Upper lobe of left lung (tissue), 4 donors: ENCODE measurements at regions not wholly inside any gene's neighbourhood (a gene's known extent, or its start where the extent isn't known, plus 50 kb on each side); places are given as distances from the start of the nearest gene placed in this dataset.

Source experiments
- EP300 ChIP-seq, 4 donors: sonication (generic); formaldehyde crosslinking; IDR thresholded peaks; one replicate each; pipeline ENCODE4 v1.5.1; 2017; ENCODE audit warnings: antibody characterized with exemption in 4 of 4, control low read depth in 2 of 4
- POLR2A ChIP-seq, 4 donors: fragments of 450-650 bp; IDR thresholded peaks; one replicate each; pipeline ENCODE4 v1.5.1; 2016 to 2017; ENCODE audit warnings: antibody characterized with exemption in 4 of 4, mild to moderate bottlenecking in 2 of 4
- TF ChIP-seq, protein P1 (sequence below), 6 experiments: fragments of 450-650 bp in 4 of 6; fragments of 200-600 bp in 2 of 6; sonication (generic) in 2 of 6; IDR thresholded peaks; one replicate each; pipeline ENCODE4 v1.5.1; 2016 to 2019; ENCODE audit warnings: antibody characterized with exemption in 6 of 6

DNA sequence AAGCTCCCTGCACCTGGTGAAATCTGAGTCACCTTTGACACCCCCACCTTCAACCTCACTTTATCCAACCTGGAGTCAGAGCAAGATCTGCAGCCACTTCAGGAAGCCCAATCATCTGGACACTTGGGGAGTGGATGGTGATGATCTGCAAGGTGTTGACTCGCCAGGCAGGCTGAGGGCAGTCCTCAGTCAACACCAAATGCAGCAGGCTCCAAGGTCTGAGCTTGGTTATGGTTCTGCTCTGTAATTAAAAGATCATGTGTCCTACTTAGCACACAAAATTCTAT lies 446.9 kb downstream of the BRD1 start:
- TF ChIP-seq, protein P1, sequence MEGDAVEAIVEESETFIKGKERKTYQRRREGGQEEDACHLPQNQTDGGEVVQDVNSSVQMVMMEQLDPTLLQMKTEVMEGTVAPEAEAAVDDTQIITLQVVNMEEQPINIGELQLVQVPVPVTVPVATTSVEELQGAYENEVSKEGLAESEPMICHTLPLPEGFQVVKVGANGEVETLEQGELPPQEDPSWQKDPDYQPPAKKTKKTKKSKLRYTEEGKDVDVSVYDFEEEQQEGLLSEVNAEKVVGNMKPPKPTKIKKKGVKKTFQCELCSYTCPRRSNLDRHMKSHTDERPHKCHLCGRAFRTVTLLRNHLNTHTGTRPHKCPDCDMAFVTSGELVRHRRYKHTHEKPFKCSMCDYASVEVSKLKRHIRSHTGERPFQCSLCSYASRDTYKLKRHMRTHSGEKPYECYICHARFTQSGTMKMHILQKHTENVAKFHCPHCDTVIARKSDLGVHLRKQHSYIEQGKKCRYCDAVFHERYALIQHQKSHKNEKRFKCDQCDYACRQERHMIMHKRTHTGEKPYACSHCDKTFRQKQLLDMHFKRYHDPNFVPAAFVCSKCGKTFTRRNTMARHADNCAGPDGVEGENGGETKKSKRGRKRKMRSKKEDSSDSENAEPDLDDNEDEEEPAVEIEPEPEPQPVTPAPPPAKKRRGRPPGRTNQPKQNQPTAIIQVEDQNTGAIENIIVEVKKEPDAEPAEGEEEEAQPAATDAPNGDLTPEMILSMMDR (IDR thresholded peaks at IDR 0.05), result no peak
- TF ChIP-seq POLR2A (IDR thresholded peaks at IDR 0.05), result no peak
- TF ChIP-seq EP300 (IDR thresholded peaks at IDR 0.05), result no peak
